Skeletal muscle tissue (tissue), 3 donors: ENCODE measurements at regions not wholly inside any gene's neighbourhood (a gene's known extent, or its start where the extent isn't known, plus 50 kb on each side); places are given as distances from the start of the nearest gene placed in this dataset.
"Not testable (repeated sequence)": the region's sequence is repeated elsewhere in the genome, so short reads cannot be mapped to it uniquely, and the experiment has no call there.

Experiments used
- H3K27ac ChIP-seq: one replicate; pipeline ENCODE4 v1.7.0; 2013; ENCODE audit warnings: mild to moderate bottlenecking, low read depth, low read length, inconsistent platforms
- H3K27me3 ChIP-seq, 3 donors: one replicate each; pipeline ENCODE4 v1.7.0; 2013; ENCODE audit warnings: low read length in 3 of 3; ENCODE audit not compliant: control insufficient read depth in 3 of 3, insufficient read depth in 3 of 3
- H3K36me3 ChIP-seq, 3 donors: one replicate each; pipeline ENCODE4 v1.7.0; 2013; ENCODE audit warnings: low read length in 3 of 3; ENCODE audit not compliant: control insufficient read depth in 3 of 3, insufficient read depth in 3 of 3
- H3K4me1 ChIP-seq, 3 donors: one replicate each; pipeline ENCODE4 v1.7.0; 2013; ENCODE audit warnings: low read length in 3 of 3, mild to moderate bottlenecking in 3 of 3; ENCODE audit not compliant: control insufficient read depth in 3 of 3, insufficient read depth in 3 of 3
- H3K4me3 ChIP-seq, 3 donors: one replicate each; pipeline ENCODE4 v1.7.0; 2013; ENCODE audit warnings: low read length in 3 of 3
- H3K9ac ChIP-seq, 3 donors: one replicate each; pipeline ENCODE4 v1.7.0; 2013; ENCODE audit warnings: low read length in 3 of 3, mild to moderate bottlenecking in 3 of 3, moderate library complexity in 2 of 3, low read depth in 1 of 3
- H3K9me3 ChIP-seq, 3 donors: one replicate each; pipeline ENCODE4 v1.7.0; 2013; ENCODE audit warnings: low read length in 3 of 3; ENCODE audit not compliant: control insufficient read depth in 3 of 3
- donor health status: Osteomylitis.

- Histone ChIP-seq H3K27me3 (no peaks in the 10 kb centered on the region), H3K9ac (no peak overlapping the region), H3K4me3 (no peak overlapping the region), H3K9me3 (no peaks in the 10 kb centered on the region), H3K4me1 (no peaks in the 10 kb centered on the region), H3K36me3 (no peaks in the 10 kb centered on the region), H3K27ac (no peak overlapping the region)
These were observed 379.8 kb downstream of the ZNF674 start for GRCh38 chrX:46165411-46165810.

GRCh38 chrX:46152756-46153155 lies 392.5 kb downstream of the ZNF674 start:
- Histone ChIP-seq H3K36me3 (no peaks in the 10 kb centered on the region), H3K9ac (no peak overlapping the region), H3K4me1 (no peaks in the 10 kb centered on the region), H3K9me3 (no peaks in the 10 kb centered on the region), H3K27ac (no peak overlapping the region), H3K27me3 (peaks cover 0 to 3% (median 0%) of the 10 kb centered on the region in 3 donors), H3K4me3 (no peak overlapping the region)

GRCh38 chrX:46151332-46151731 lies 393.9 kb downstream of the ZNF674 start:
- not testable (repeated sequence) for H3K27me3 ChIP-seq, H3K9me3 ChIP-seq, H3K4me1 ChIP-seq, H3K4me3 ChIP-seq, H3K9ac ChIP-seq, H3K27ac ChIP-seq, H3K36me3 ChIP-seq

GRCh38 chrX:46144566-46144965 lies 400.7 kb downstream of the ZNF674 start:
- H3K4me3 ChIP-seq = no peak overlapping the region
- H3K9me3 ChIP-seq = no peaks in the 10 kb centered on the region
- H3K36me3 ChIP-seq = no peaks in the 10 kb centered on the region
- no peak overlapping the region for H3K9ac ChIP-seq
- H3K27ac ChIP-seq = no peak overlapping the region
- no peaks in the 10 kb centered on the region for H3K27me3 ChIP-seq
- H3K4me1 ChIP-seq = no peaks in the 10 kb centered on the region

GRCh38 chrX:46140272-46140671 lies 404.9 kb downstream of the ZNF674 start:
- H3K27me3 ChIP-seq = no peaks in the 10 kb centered on the region
- no peak overlapping the region for H3K9ac ChIP-seq
- no peaks in the 10 kb centered on the region for H3K4me1 ChIP-seq
- H3K27ac ChIP-seq = no peak overlapping the region
- H3K36me3 ChIP-seq = no peaks in the 10 kb centered on the region
- H3K4me3 ChIP-seq = no peak overlapping the region
- no peaks in the 10 kb centered on the region for H3K9me3 ChIP-seq

GRCh38 chrX:46130247-46130646 lies 415.0 kb downstream of the ZNF674 start:
- Histone ChIP-seq H3K36me3 (no peaks in the 10 kb centered on the region), H3K27ac (no peak overlapping the region), H3K9ac (no peak overlapping the region), H3K27me3 (no peaks in the 10 kb centered on the region), H3K9me3 (no peaks in the 10 kb centered on the region), H3K4me1 (no peaks in the 10 kb centered on the region), H3K4me3 (no peak overlapping the region)

- no peak overlapping the region for H3K27ac ChIP-seq
- no peaks in the 10 kb centered on the region for H3K9me3 ChIP-seq
- H3K36me3 ChIP-seq = no peaks in the 10 kb centered on the region
- no peaks in the 10 kb centered on the region for H3K4me1 ChIP-seq
- no peak overlapping the region for H3K4me3 ChIP-seq
- no peak overlapping the region for H3K9ac ChIP-seq
- H3K27me3 ChIP-seq = no peaks in the 10 kb centered on the region
These were observed 420.1 kb downstream of the ZNF674 start for GRCh38 chrX:46125111-46125510.

GRCh38 chrX:46117234-46117633 lies 428.0 kb downstream of the ZNF674 start:
- Histone ChIP-seq H3K9me3 (peaks cover 0 to 3% (median 0%) of the 10 kb centered on the region in 3 donors), H3K36me3 (no peaks in the 10 kb centered on the region), H3K4me1 (no peaks in the 10 kb centered on the region), H3K4me3 (no peak overlapping the region), H3K27ac (no peak overlapping the region), H3K27me3 (no peaks in the 10 kb centered on the region), H3K9ac (no peak overlapping the region)

GRCh38 chrX:46087310-46087709 lies 457.9 kb downstream of the ZNF674 start:
- H3K9me3 ChIP-seq, H3K27me3 ChIP-seq, H3K4me3 ChIP-seq, H3K27ac ChIP-seq, H3K4me1 ChIP-seq, H3K9ac ChIP-seq, H3K36me3 ChIP-seq: not testable (repeated sequence)

GRCh38 chrX:46080121-46080520 lies 465.1 kb downstream of the ZNF674 start:
- not testable (repeated sequence) for H3K4me1 ChIP-seq, H3K9me3 ChIP-seq, H3K9ac ChIP-seq, H3K27me3 ChIP-seq, H3K27ac ChIP-seq, H3K36me3 ChIP-seq, H3K4me3 ChIP-seq

- no peak overlapping the region for H3K9ac ChIP-seq
- no peaks in the 10 kb centered on the region for H3K4me1 ChIP-seq
- no peaks in the 10 kb centered on the region for H3K36me3 ChIP-seq
- no peaks in the 10 kb centered on the region for H3K9me3 ChIP-seq
- H3K27ac ChIP-seq = no peak overlapping the region
- no peaks in the 10 kb centered on the region for H3K27me3 ChIP-seq
- H3K4me3 ChIP-seq = no peak overlapping the region
These were observed 472.4 kb downstream of the ZNF674 start for GRCh38 chrX:46072791-46073190.
